ENCODE measurements at regions not wholly inside any gene's neighbourhood (a gene's known extent, or its start where the extent isn't known, plus 50 kb on each side); places are given as distances from the start of the nearest gene placed in this dataset.

DNA sequence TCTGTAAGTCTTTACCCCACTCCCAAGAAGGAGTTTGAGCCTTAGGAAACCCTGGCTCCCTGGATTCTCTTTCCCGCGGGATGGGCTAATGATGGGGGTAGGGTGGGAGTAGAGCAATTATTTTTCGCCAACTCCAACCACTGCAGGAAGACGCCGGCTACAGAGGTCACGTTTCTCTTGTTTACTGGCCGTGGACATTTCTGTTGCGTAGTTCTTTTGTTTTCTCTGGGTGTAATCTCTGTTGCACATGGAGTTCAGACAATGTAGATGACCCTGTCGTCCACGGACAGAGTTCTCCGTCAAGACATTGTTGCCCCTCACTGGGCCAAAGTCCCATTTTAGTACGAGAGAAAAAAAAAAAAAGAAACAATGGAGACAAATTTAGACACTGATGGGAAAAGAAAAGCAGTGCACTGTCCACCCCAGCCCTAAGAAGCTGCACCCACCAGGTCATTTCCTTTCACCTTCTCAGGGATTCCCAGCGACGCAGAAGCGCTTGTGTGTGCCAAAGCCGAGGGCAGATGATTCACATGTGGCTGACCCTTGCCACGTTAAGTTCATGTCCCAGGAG lies 133.9 kb upstream of the ARGLU1 start:
- Mint-ChIP-seq H3K4me1 (peaks cover 4% of the 10 kb centered on the region; the same call in 1 of the 2 replicates), H3K27me3 (ENCODE audit: low read depth) (no peaks in the 10 kb centered on the region), H3K36me3 (no peaks in the 10 kb centered on the region), H3K27ac (no peak overlapping the region), H3K4me3 (no peak overlapping the region), H3K9me3 (no peaks in the 10 kb centered on the region)
- TF ChIP-seq, protein P1, sequence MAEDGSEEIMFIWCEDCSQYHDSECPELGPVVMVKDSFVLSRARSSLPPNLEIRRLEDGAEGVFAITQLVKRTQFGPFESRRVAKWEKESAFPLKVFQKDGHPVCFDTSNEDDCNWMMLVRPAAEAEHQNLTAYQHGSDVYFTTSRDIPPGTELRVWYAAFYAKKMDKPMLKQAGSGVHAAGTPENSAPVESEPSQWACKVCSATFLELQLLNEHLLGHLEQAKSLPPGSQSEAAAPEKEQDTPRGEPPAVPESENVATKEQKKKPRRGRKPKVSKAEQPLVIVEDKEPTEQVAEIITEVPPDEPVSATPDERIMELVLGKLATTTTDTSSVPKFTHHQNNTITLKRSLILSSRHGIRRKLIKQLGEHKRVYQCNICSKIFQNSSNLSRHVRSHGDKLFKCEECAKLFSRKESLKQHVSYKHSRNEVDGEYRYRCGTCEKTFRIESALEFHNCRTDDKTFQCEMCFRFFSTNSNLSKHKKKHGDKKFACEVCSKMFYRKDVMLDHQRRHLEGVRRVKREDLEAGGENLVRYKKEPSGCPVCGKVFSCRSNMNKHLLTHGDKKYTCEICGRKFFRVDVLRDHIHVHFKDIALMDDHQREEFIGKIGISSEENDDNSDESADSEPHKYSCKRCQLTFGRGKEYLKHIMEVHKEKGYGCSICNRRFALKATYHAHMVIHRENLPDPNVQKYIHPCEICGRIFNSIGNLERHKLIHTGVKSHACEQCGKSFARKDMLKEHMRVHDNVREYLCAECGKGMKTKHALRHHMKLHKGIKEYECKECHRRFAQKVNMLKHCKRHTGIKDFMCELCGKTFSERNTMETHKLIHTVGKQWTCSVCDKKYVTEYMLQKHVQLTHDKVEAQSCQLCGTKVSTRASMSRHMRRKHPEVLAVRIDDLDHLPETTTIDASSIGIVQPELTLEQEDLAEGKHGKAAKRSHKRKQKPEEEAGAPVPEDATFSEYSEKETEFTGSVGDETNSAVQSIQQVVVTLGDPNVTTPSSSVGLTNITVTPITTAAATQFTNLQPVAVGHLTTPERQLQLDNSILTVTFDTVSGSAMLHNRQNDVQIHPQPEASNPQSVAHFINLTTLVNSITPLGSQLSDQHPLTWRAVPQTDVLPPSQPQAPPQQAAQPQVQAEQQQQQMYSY (CRISPR knock-in tag; IDR thresholded peaks at IDR 0.05), result peak; percentile 12; the same call in 1 of the 2 replicates
- TF ChIP-seq NR3C1 (CRISPR knock-in tag; conservative IDR thresholded peaks at IDR 0.05; ENCODE audit: low read depth), result no peak
- ATAC-seq, result no peak
- POLR2A ChIA-PET, result no interaction called here
- CTCF ChIA-PET, result no interaction called here
- no peak for DNase-seq (ENCODE audit: low spot score)

GRCh38 chr13:106700439-106700838 lies 132.5 kb upstream of the ARGLU1 start:
- no peak overlapping the region for H3K4me3 Mint-ChIP-seq
- CTCF ChIA-PET, result no interaction called here
- TF ChIP-seq JAZF1 (CRISPR knock-in tag; IDR thresholded peaks at IDR 0.05), result no peak
- TF ChIP-seq, protein P2, sequence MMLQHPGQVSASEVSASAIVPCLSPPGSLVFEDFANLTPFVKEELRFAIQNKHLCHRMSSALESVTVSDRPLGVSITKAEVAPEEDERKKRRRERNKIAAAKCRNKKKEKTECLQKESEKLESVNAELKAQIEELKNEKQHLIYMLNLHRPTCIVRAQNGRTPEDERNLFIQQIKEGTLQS (CRISPR knock-in tag; conservative IDR thresholded peaks at IDR 0.05), result no peak
- TF ChIP-seq ELF4 (CRISPR knock-in tag; IDR thresholded peaks at IDR 0.05; ENCODE audit: low read depth), result no peak
- TF ChIP-seq, protein P3, sequence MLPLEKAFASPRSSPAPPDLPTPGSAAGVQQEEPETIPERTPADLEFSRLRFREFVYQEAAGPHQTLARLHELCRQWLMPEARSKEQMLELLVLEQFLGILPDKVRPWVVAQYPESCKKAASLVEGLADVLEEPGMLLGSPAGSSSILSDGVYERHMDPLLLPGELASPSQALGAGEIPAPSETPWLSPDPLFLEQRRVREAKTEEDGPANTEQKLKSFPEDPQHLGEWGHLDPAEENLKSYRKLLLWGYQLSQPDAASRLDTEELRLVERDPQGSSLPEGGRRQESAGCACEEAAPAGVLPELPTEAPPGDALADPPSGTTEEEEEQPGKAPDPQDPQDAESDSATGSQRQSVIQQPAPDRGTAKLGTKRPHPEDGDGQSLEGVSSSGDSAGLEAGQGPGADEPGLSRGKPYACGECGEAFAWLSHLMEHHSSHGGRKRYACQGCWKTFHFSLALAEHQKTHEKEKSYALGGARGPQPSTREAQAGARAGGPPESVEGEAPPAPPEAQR (CRISPR knock-in tag; IDR thresholded peaks at IDR 0.05), result no peak
- TF ChIP-seq ZNF121 (CRISPR knock-in tag; IDR thresholded peaks at IDR 0.05), result no peak
- TF ChIP-seq, protein P4, sequence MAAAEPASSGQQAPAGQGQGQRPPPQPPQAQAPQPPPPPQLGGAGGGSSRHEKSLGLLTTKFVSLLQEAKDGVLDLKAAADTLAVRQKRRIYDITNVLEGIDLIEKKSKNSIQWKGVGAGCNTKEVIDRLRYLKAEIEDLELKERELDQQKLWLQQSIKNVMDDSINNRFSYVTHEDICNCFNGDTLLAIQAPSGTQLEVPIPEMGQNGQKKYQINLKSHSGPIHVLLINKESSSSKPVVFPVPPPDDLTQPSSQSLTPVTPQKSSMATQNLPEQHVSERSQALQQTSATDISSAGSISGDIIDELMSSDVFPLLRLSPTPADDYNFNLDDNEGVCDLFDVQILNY (CRISPR knock-in tag; IDR thresholded peaks at IDR 0.05), result no peak
- no peak for TF ChIP-seq ZNF396 (CRISPR knock-in tag; IDR thresholded peaks at IDR 0.05; ENCODE audit: borderline replicate concordance)
- TF ChIP-seq NFE2L1 (CRISPR knock-in tag; IDR thresholded peaks at IDR 0.05), result no peak
- no peaks in the 10 kb centered on the region for H3K9me3 Mint-ChIP-seq
- peaks cover 4% of the 10 kb centered on the region; the same call in 1 of the 2 replicates for H3K4me1 Mint-ChIP-seq
- no peak for DNase-seq (ENCODE audit: low spot score)
- no peak overlapping the region for H3K27ac Mint-ChIP-seq
- H3K36me3 Mint-ChIP-seq, result no peaks in the 10 kb centered on the region
- POLR2A ChIA-PET, result interaction anchor here (0.6 kb wide), 1 partner anchor 16 kb away, joined by 3 read pairs; no protein-coding TSS in a partner anchor
- no peak for ATAC-seq
- H3K27me3 Mint-ChIP-seq (ENCODE audit: low read depth), result no peaks in the 10 kb centered on the region

DNA sequence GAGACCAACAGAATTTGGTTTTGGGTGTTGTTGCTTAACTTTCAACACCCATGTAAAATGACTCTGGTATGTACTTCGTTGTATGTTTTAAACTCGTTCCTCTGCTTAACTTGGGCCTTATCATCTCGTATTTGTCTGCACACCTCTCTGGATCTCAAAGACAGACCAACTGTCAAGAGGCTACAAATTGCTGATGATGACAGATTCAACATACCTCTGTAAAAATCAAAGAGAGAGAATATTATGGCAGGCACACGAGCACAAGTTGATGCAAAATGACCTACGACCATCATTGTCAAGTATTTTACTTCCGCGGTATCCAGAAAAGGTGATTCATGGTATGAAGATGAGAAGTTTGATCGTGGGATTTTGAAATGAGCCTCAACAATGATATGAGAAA lies 132.1 kb upstream of the ARGLU1 start:
- no peaks in the 10 kb centered on the region for H3K36me3 Mint-ChIP-seq
- DNase-seq (ENCODE audit: low spot score), result no peak
- TF ChIP-seq, protein P5, sequence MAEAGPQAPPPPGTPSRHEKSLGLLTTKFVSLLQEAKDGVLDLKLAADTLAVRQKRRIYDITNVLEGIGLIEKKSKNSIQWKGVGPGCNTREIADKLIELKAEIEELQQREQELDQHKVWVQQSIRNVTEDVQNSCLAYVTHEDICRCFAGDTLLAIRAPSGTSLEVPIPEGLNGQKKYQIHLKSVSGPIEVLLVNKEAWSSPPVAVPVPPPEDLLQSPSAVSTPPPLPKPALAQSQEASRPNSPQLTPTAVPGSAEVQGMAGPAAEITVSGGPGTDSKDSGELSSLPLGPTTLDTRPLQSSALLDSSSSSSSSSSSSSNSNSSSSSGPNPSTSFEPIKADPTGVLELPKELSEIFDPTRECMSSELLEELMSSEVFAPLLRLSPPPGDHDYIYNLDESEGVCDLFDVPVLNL (CRISPR knock-in tag; IDR thresholded peaks at IDR 0.05; ENCODE audit: borderline replicate concordance, low read depth), result no peak
- no peak overlapping the region for H3K27ac Mint-ChIP-seq
- CTCF ChIA-PET, result no interaction called here
- peaks cover 4% of the 10 kb centered on the region; the same call in 1 of the 2 replicates for H3K4me1 Mint-ChIP-seq
- H3K27me3 Mint-ChIP-seq (ENCODE audit: low read depth), result no peaks in the 10 kb centered on the region
- no peaks in the 10 kb centered on the region for H3K9me3 Mint-ChIP-seq
- POLR2A ChIA-PET, result no interaction called here
- no peak for ATAC-seq
- H3K4me3 Mint-ChIP-seq, result no peak overlapping the region

DNA sequence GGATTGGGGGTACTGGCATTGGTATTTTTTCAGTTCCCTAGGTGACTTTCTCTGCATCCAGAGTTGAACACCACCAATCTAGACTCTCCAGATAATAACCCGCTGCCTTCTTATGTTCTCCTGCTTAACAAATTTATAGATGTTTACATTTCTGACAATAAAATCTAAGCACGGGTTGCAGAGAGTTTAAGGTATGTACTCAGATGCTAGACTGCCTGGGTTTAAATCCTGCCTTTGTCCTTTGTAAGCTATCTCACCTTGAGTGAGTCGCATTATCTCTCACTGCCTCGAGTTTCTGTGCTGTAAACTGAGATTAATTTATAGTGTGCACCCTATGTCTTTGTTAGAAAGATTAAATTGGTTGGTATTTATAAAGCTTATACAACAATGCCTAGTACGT lies 131.4 kb upstream of the ARGLU1 start:
- CTCF ChIA-PET, result no interaction called here
- Mint-ChIP-seq H3K27me3 (ENCODE audit: low read depth) (no peaks in the 10 kb centered on the region), H3K9me3 (no peaks in the 10 kb centered on the region), H3K27ac (no peak overlapping the region), H3K4me1 (peaks cover 4% of the 10 kb centered on the region; the same call in 1 of the 2 replicates), H3K4me3 (no peak overlapping the region), H3K36me3 (no peaks in the 10 kb centered on the region)
- DNase-seq (ENCODE audit: low spot score) (no peak), ATAC-seq (no peak)
- POLR2A ChIA-PET, result no interaction called here
- TF ChIP-seq, protein P6, sequence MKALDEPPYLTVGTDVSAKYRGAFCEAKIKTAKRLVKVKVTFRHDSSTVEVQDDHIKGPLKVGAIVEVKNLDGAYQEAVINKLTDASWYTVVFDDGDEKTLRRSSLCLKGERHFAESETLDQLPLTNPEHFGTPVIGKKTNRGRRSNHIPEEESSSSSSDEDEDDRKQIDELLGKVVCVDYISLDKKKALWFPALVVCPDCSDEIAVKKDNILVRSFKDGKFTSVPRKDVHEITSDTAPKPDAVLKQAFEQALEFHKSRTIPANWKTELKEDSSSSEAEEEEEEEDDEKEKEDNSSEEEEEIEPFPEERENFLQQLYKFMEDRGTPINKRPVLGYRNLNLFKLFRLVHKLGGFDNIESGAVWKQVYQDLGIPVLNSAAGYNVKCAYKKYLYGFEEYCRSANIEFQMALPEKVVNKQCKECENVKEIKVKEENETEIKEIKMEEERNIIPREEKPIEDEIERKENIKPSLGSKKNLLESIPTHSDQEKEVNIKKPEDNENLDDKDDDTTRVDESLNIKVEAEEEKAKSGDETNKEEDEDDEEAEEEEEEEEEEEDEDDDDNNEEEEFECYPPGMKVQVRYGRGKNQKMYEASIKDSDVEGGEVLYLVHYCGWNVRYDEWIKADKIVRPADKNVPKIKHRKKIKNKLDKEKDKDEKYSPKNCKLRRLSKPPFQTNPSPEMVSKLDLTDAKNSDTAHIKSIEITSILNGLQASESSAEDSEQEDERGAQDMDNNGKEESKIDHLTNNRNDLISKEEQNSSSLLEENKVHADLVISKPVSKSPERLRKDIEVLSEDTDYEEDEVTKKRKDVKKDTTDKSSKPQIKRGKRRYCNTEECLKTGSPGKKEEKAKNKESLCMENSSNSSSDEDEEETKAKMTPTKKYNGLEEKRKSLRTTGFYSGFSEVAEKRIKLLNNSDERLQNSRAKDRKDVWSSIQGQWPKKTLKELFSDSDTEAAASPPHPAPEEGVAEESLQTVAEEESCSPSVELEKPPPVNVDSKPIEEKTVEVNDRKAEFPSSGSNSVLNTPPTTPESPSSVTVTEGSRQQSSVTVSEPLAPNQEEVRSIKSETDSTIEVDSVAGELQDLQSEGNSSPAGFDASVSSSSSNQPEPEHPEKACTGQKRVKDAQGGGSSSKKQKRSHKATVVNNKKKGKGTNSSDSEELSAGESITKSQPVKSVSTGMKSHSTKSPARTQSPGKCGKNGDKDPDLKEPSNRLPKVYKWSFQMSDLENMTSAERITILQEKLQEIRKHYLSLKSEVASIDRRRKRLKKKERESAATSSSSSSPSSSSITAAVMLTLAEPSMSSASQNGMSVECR (CRISPR knock-in tag; IDR thresholded peaks at IDR 0.05; ENCODE audit: borderline replicate concordance), result no peak
- TF ChIP-seq HMGA2 (CRISPR knock-in tag; IDR thresholded peaks at IDR 0.05), result no peak
